Testis (tissue), 2 donors: ENCODE measurements at regions not wholly inside any gene's neighbourhood (a gene's known extent, or its start where the extent isn't known, plus 50 kb on each side); places are given as distances from the start of the nearest gene placed in this dataset.

ENCODE experiments used
- DNase-seq: peaks from one replicate; pipeline ENCODE4 v3.0.0-alpha.2; 2019
- H3K27ac ChIP-seq, 2 donors: fragments of 200-600 bp; sonication (generic); one replicate each; pipeline ENCODE4 v1.5.1; 2019
- H3K27me3 ChIP-seq: fragments of 200-600 bp; sonication (generic); one replicate; pipeline ENCODE4 v1.5.1; 2019
- H3K36me3 ChIP-seq: fragments of 200-600 bp; sonication (generic); one replicate; pipeline ENCODE4 v1.5.1; 2017; ENCODE audit warnings: low read depth; ENCODE audit errors: missing control alignments
- H3K4me1 ChIP-seq: fragments of 200-600 bp; sonication (generic); one replicate; pipeline ENCODE4 v1.5.1; 2019
- H3K4me3 ChIP-seq, 2 donors: fragments of 200-600 bp; sonication (generic); one replicate each; pipeline ENCODE4 v1.5.1; 2017 to 2019
- H3K9me3 ChIP-seq: fragments of 200-600 bp; sonication (generic); one replicate; pipeline ENCODE4 v1.5.1; 2017
- CTCF ChIP-seq, 3 experiments: fragments of 450-650 bp in 2 of 3; fragments of 200-600 bp in 1 of 3; sonication (generic) in 1 of 3; IDR thresholded peaks; one replicate each; pipeline ENCODE4 v1.5.1; 2016 to 2019; ENCODE audit warnings: antibody characterized with exemption in 3 of 3, mild to moderate bottlenecking in 2 of 3, moderate library complexity in 1 of 3
- POLR2A ChIP-seq: fragments of 450-650 bp; IDR thresholded peaks from one replicate; pipeline ENCODE4 v1.6.1; 2017; ENCODE audit warnings: antibody characterized with exemption, mild to moderate bottlenecking, moderate library complexity
- WGBS, 2 donors: methylation state at CpG; one replicate each; pipeline ENCODE4 v1.1.5; 2018; 5-methylcytosine and 5-hydroxymethylcytosine counted together
- intact Hi-C: fragments of 100-400 bp; cut with DNase I; formaldehyde crosslinking; loops from one replicate; pipeline ENCODE4 v1.15.1; 2023; ENCODE audit warnings: low total_unique reads

DNA sequence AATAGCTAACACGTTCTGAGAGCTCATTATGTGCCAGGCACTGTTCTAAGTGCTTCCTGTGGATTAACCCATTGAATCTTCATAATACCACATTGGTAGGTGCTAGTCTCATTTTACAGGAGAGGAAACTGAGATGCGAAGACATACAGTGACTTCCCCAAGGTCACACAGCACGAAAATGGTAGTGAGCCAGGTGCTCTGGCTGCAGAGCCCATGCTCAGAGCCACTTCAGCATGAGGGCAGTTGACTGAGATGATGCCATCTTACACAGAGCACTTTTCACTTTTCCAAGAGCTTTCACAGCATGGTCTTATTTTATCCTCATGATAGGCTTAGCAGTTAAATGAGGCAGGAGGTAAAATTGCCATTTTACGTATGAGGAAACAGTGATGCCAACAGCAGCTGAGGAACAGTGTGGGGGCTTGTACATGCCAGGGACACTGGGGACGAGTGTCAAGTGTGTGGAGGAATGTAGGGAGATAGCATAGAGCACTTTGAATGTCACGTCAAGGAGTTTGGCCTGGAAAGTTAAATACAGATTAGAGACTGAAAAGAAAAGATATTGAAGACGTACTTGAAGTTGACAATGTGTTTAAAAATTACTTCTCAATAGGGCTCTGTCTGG, 180.0 kb downstream of the KIF4B start:
- no peak for DNase-seq
- WGBS, 2 donors = 70 to 79% methylated on average over 7 of the region's 7 CpGs
- Histone ChIP-seq H3K4me1 (no peaks in the 10 kb centered on the region), H3K27me3 (no peaks in the 10 kb centered on the region), H3K27ac (no peak overlapping the region), H3K9me3 (no peaks in the 10 kb centered on the region), H3K4me3 (no peak overlapping the region), H3K36me3 (no peaks in the 10 kb centered on the region)
- intact Hi-C loops = no loop called here
- TF ChIP-seq POLR2A (no peak), CTCF (IDR thresholded peaks at IDR 0.05) (no peak)

DNA sequence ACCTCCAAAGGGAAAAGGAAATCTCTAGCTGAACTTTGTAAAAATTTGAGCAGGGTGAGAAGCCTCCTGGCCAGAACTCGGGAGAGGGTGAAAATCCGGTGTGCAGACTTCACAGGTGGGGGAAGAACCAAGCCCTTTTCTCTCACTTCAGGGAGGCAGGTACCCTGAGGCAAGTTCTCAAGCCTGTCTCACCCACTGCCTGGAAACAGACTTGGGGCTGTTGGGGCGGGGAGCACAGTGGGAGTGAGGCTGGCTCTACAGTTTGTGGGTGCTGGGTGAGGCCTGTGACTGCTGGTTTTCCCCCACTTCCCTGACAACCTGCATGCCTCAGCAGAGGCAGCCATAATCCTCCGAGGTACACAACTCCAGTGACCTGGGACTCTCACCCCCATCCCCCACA, 187.1 kb downstream of the KIF4B start:
- TF ChIP-seq POLR2A (no peak), CTCF (IDR thresholded peaks at IDR 0.05) (no peak)
- DNase-seq = no peak
- intact Hi-C loops = no loop called here
- Histone ChIP-seq H3K4me3 (no peak overlapping the region), H3K4me1 (no peaks in the 10 kb centered on the region), H3K27ac (no peak overlapping the region), H3K9me3 (no peaks in the 10 kb centered on the region), H3K27me3 (no peaks in the 10 kb centered on the region), H3K36me3 (no peaks in the 10 kb centered on the region)
- WGBS, 2 donors = 76 to 80% methylated on average over 4 of the region's 4 CpGs

DNA sequence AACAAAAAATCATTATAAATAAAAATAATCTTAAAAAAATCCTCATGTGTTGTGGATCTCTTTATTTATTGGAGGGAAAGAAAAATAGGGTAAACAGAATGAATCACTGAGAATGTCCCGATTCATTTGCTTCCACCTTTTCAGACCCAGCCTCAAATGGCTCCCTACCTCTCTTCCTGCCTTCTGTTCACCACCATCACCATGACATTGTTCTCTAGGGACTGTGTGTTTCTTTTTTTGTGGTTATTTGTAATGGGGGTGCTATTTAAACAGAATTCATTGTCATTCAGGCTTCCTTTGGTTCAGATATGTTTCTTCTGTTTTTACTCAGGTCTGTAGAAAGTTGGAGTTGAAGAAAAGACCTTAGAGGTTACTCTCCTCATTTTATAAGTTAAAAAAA, 198.2 kb downstream of the KIF4B start:
- H3K4me1 ChIP-seq = no peaks in the 10 kb centered on the region
- TF ChIP-seq POLR2A (no peak), CTCF (IDR thresholded peaks at IDR 0.05) (no peak)
- WGBS, 2 donors = 90 to 92% methylated on average over 1 of the region's 1 CpG
- H3K27me3 ChIP-seq = no peaks in the 10 kb centered on the region
- intact Hi-C loops = no loop called here
- H3K4me3 ChIP-seq = no peak overlapping the region
- no peak for DNase-seq
- no peaks in the 10 kb centered on the region for H3K9me3 ChIP-seq
- no peaks in the 10 kb centered on the region for H3K36me3 ChIP-seq
- H3K27ac ChIP-seq = no peak overlapping the region

- no peak overlapping the region for H3K27ac ChIP-seq
- no peaks in the 10 kb centered on the region for H3K9me3 ChIP-seq
- intact Hi-C loops = no loop called here
- TF ChIP-seq POLR2A = no peak
- no peak for TF ChIP-seq CTCF (IDR thresholded peaks at IDR 0.05)
- no peaks in the 10 kb centered on the region for H3K36me3 ChIP-seq
- 78 to 81% methylated on average over 6 of the region's 6 CpGs for WGBS, 2 donors
- H3K4me3 ChIP-seq = no peak overlapping the region
- H3K27me3 ChIP-seq = no peaks in the 10 kb centered on the region
- no peak for DNase-seq
- no peaks in the 10 kb centered on the region for H3K4me1 ChIP-seq
These were observed 208.8 kb downstream of the KIF4B start for GRCh38 chr5:155222393-155222792.

DNA sequence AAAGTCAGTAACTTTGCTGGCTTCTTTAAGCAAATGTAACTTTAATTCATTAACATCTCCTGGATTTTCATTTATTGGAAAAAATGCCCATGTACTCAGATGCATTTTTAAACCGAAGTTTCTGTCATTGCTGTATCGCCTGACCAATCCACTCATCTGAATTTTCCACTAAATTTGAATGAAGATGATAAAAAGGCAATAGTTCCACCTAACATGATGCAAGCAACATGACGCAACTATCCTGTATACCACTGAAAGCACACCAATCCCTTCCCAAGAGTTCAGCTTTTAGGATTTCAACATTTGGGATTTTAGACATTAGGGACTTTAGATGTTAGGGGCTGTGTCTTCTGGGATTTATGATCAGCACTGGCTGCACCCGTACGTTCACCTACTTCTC, 215.6 kb downstream of the KIF4B start:
- Histone ChIP-seq H3K4me1 (no peaks in the 10 kb centered on the region), H3K27me3 (no peaks in the 10 kb centered on the region), H3K36me3 (no peaks in the 10 kb centered on the region), H3K4me3 (no peak overlapping the region), H3K27ac (no peak overlapping the region), H3K9me3 (no peaks in the 10 kb centered on the region)
- WGBS, 2 donors = 88 to 93% methylated on average over 5 of the region's 5 CpGs
- no peak for TF ChIP-seq POLR2A
- TF ChIP-seq CTCF (IDR thresholded peaks at IDR 0.05) = no peak
- DNase-seq = no peak
- intact Hi-C loops = no loop called here
